ENCODE measurements at regions not wholly inside any gene's neighbourhood (a gene's known extent, or its start where the extent isn't known, plus 50 kb on each side); places are given as distances from the start of the nearest gene placed in this dataset.

GRCh38 chr10:3527869-3528268, 257.1 kb downstream of the KLF6 start:
- no peak for TF ChIP-seq CTCF (IDR thresholded peaks at IDR 0.05)
- TF ChIP-seq POLR2A (IDR thresholded peaks at IDR 0.05) = no peak
